H1 (cell line): ENCODE measurements at regions not wholly inside any gene's neighbourhood (a gene's known extent, or its start where the extent isn't known, plus 50 kb on each side); places are given as distances from the start of the nearest gene placed in this dataset.

Experiments used
- CTCF ChIA-PET: fragments of 300-600 bp; sonication (Branson Sonifier 250); formaldehyde crosslinking; loops from one replicate; lab custom pipeline; 2021; ENCODE audit not compliant: partially characterized antibody; lab: Charles Lee
- POLR2A ChIA-PET: fragments of 300-600 bp; sonication (Branson Sonifier 250); formaldehyde crosslinking; loops from one replicate; lab custom pipeline; 2021; ENCODE audit warnings: inconsistent platforms; ENCODE audit not compliant: partially characterized antibody; lab: Charles Lee
- DNase-seq, 2 experiments: peaks; one replicate each; pipeline versions ENCODE4 v3.0.0 to v3.0.0-alpha.2; 2010 to 2022; ENCODE audit warnings: low spot score in 2 of 2, low read depth in 1 of 2, mixed read lengths in 1 of 2
- FAIRE-seq: peaks from 2 replicates; lab custom pipeline; 2011; peaks lifted over from hg19 to GRCh38; lab: Jason Lieb, UNC
- H2AFZ ChIP-seq: 2 replicates; pipeline ENCODE4 v1.8.1; 2012; ENCODE audit warnings: low read length, inconsistent platforms
- H2AK5ac ChIP-seq: 2 replicates; pipeline ENCODE4 v1.6.1; 2013; ENCODE audit warnings: low read depth, low read length
- H2BK120ac ChIP-seq: replicated peaks from 2 replicates; pipeline ENCODE3; 2013; ENCODE audit warnings: low read depth, low read length, inconsistent platforms
- H2BK12ac ChIP-seq: 2 replicates; pipeline ENCODE4 v1.6.1; 2013; ENCODE audit warnings: low read depth, low read length
- H2BK15ac ChIP-seq: 2 replicates; pipeline ENCODE4 v1.6.1; 2013; ENCODE audit warnings: low read length
- H2BK20ac ChIP-seq: 2 replicates; pipeline ENCODE4 v1.6.1; 2013; ENCODE audit warnings: low read length
- H2BK5ac ChIP-seq: 2 replicates; pipeline ENCODE4 v1.6.1; 2013; ENCODE audit warnings: low read depth, low read length
- H3K14ac ChIP-seq: 2 replicates; pipeline ENCODE4 v1.6.1; 2013; ENCODE audit warnings: inconsistent platforms; ENCODE audit not compliant: insufficient read length
- H3K18ac ChIP-seq: 2 replicates; pipeline ENCODE4 v1.6.1; 2013; ENCODE audit warnings: low read length; ENCODE audit errors: extremely low read depth
- H3K23ac ChIP-seq: 2 replicates; pipeline ENCODE4 v1.6.1; 2013; ENCODE audit warnings: inconsistent platforms; ENCODE audit not compliant: insufficient read length
- H3K23me2 ChIP-seq: 2 replicates; pipeline ENCODE4 v1.6.1; 2013; ENCODE audit warnings: low read depth, low read length
- H3K27ac ChIP-seq: 2 replicates; pipeline ENCODE4 v1.6.1; 2011; ENCODE audit warnings: low read depth, low read length, inconsistent platforms
- H3K27me3 ChIP-seq, 4 experiments: replicated peaks in 1 of 4; 1 replicate in 1 of 4; 2 replicates in 3 of 4; pipeline versions ENCODE4 v1.6.1 to v1.8.1; 2011 to 2013; ENCODE audit warnings: low read length in 3 of 4, mild to moderate bottlenecking in 3 of 4, inconsistent platforms in 2 of 4, mixed read lengths in 2 of 4, moderate library complexity in 1 of 4; ENCODE audit not compliant: control insufficient read depth in 3 of 4, insufficient read depth in 3 of 4; ENCODE audit errors: extremely low read depth in 1 of 4
- H3K36me3 ChIP-seq, 4 experiments: 2 replicates each; pipeline versions ENCODE4 v1.6.1 to v1.8.1; 2011 to 2013; ENCODE audit warnings: mild to moderate bottlenecking in 4 of 4, low read length in 3 of 4, moderate library complexity in 2 of 4, control low read depth in 1 of 4, inconsistent platforms in 1 of 4; ENCODE audit not compliant: insufficient read depth in 4 of 4, control insufficient read depth in 2 of 4
- H3K4ac ChIP-seq: replicated peaks from 2 replicates; pipeline ENCODE3; 2013; ENCODE audit warnings: low read length, low read depth, mixed read lengths, inconsistent platforms; ENCODE audit not compliant: insufficient read length
- H3K4me1 ChIP-seq, 4 experiments: replicated peaks in 1 of 4; 1 replicate in 1 of 4; 2 replicates in 3 of 4; pipeline versions ENCODE4 v1.6.1 to v1.8.1; 2011 to 2013; ENCODE audit warnings: low read length in 3 of 4, inconsistent platforms in 2 of 4, mixed read lengths in 1 of 4; ENCODE audit not compliant: insufficient read depth in 4 of 4, control insufficient read depth in 3 of 4
- H3K4me2 ChIP-seq, 2 experiments: 2 replicates each; pipeline versions ENCODE4 v1.6.1 to v1.8.1; 2011 to 2013; ENCODE audit warnings: low read depth in 2 of 2, low read length in 2 of 2, control low read depth in 1 of 2, inconsistent platforms in 1 of 2, mild to moderate bottlenecking in 1 of 2; ENCODE audit not compliant: insufficient read depth in 1 of 2
- H3K4me3 ChIP-seq, 4 experiments: fragments of 200-600, 300-600 bp in 1 of 4; sonication (generic), shearing (Covaris generic), sonication (Bioruptor Twin) in 1 of 4; 2 replicates each; pipeline versions ENCODE4 v1.5.1 to v1.8.1; 2011 to 2016; ENCODE audit warnings: low read length in 4 of 4, low read depth in 3 of 4, control low read depth in 2 of 4, inconsistent platforms in 2 of 4, mild to moderate bottlenecking in 2 of 4, mixed read lengths in 1 of 4, moderate library complexity in 1 of 4; ENCODE audit not compliant: insufficient read depth in 2 of 4; ENCODE audit errors: extremely low read depth in 1 of 4
- H3K56ac ChIP-seq: replicated peaks from 2 replicates; pipeline ENCODE3; 2013; ENCODE audit warnings: low read depth, mild to moderate bottlenecking, mixed read lengths, low read length, inconsistent platforms; ENCODE audit not compliant: insufficient read length
- H3K79me1 ChIP-seq: 2 replicates; pipeline ENCODE4 v1.6.1; 2013; ENCODE audit warnings: low read depth, low read length, control low read depth
- H3K79me2 ChIP-seq, 2 experiments: 2 replicates each; pipeline versions ENCODE4 v1.6.1 to v1.8.1; 2012 to 2013; ENCODE audit warnings: low read length in 2 of 2, mild to moderate bottlenecking in 2 of 2, inconsistent platforms in 1 of 2; ENCODE audit not compliant: insufficient read depth in 2 of 2, control insufficient read depth in 1 of 2
- H3K9ac ChIP-seq, 4 experiments: replicated peaks in 1 of 4; 1 replicate in 1 of 4; 2 replicates in 3 of 4; pipeline versions ENCODE4 v1.6.1 to v1.8.1; 2011 to 2013; ENCODE audit warnings: low read depth in 3 of 4, low read length in 3 of 4, control low read depth in 2 of 4, mild to moderate bottlenecking in 2 of 4, moderate library complexity in 2 of 4, inconsistent platforms in 1 of 4; ENCODE audit errors: extremely low read depth in 1 of 4
- H3K9me3 ChIP-seq, 2 experiments: 2 replicates each; pipeline versions ENCODE4 v1.6.1 to v1.8.1; 2012 to 2013; ENCODE audit warnings: mild to moderate bottlenecking in 2 of 2, moderate library complexity in 2 of 2, control low read depth in 1 of 2, inconsistent platforms in 1 of 2, low read depth in 1 of 2, low read length in 1 of 2, mixed read lengths in 1 of 2; ENCODE audit not compliant: insufficient read depth in 2 of 2
- H4K20me1 ChIP-seq, 2 experiments: replicated peaks in 1 of 2; 2 replicates each; pipeline versions ENCODE3 to v1.8.1; 2011 to 2013; ENCODE audit warnings: inconsistent platforms in 2 of 2, low read length in 2 of 2, mild to moderate bottlenecking in 1 of 2; ENCODE audit not compliant: insufficient read depth in 2 of 2, control insufficient read depth in 1 of 2
- H4K5ac ChIP-seq: 2 replicates; pipeline ENCODE4 v1.6.1; 2013; ENCODE audit warnings: low read length, low read depth, mixed read lengths, inconsistent platforms; ENCODE audit not compliant: insufficient read length
- H4K8ac ChIP-seq: 2 replicates; pipeline ENCODE4 v1.8.0; 2013; ENCODE audit warnings: mild to moderate bottlenecking, moderate library complexity, low read length, inconsistent platforms; ENCODE audit not compliant: insufficient read depth; ENCODE audit errors: extremely low read depth
- H4K91ac ChIP-seq: replicated peaks from 2 replicates; pipeline ENCODE3; 2013; ENCODE audit warnings: low read length, mixed read lengths, inconsistent platforms; ENCODE audit not compliant: insufficient read length
- BRCA1 ChIP-seq: IDR thresholded peaks from 2 replicates; pipeline ENCODE4 v1.6.1; 2012; ENCODE audit warnings: low read depth, low read length, improper control_type of control experiment
- CTBP2 ChIP-seq: IDR thresholded peaks from 2 replicates; pipeline ENCODE4 v1.7.0; 2011; ENCODE audit warnings: borderline replicate concordance, mild to moderate bottlenecking, moderate library complexity, mixed read lengths, low read length; ENCODE audit not compliant: insufficient read depth, insufficient read length
- EP300 ChIP-seq, 2 experiments: IDR thresholded peaks; 1 replicate in 1 of 2; 2 replicates in 1 of 2; pipeline ENCODE4 v1.6.1; 2011 to 2012; ENCODE audit warnings: low read depth in 2 of 2, low read length in 2 of 2, mild to moderate bottlenecking in 2 of 2, borderline replicate concordance in 1 of 2, inconsistent platforms in 1 of 2, moderate library complexity in 1 of 2
- GABPA ChIP-seq: IDR thresholded peaks from 2 replicates; pipeline ENCODE4 v1.6.1; 2011; ENCODE audit warnings: mild to moderate bottlenecking, low read length, moderate library complexity, borderline replicate concordance; ENCODE audit not compliant: insufficient read depth
- GTF2F1 ChIP-seq: IDR thresholded peaks from 2 replicates; pipeline ENCODE4 v1.6.1; 2012; ENCODE audit warnings: low read depth, low read length, improper control_type of control experiment, borderline replicate concordance
- HDAC6 ChIP-seq: IDR thresholded peaks from one replicate; pipeline ENCODE4 v1.7.1; 2012; ENCODE audit warnings: low read depth, mild to moderate bottlenecking, inconsistent platforms, low read length, moderate library complexity
- MAFK ChIP-seq: IDR thresholded peaks from 2 replicates; pipeline ENCODE4 v1.6.1; 2012; ENCODE audit warnings: low read depth, mild to moderate bottlenecking, improper control_type of control experiment, low read length
- MAX ChIP-seq: IDR thresholded peaks from 2 replicates; pipeline ENCODE4 v1.6.1; 2012; ENCODE audit warnings: inconsistent platforms
- NANOG ChIP-seq: IDR thresholded peaks from 2 replicates; pipeline ENCODE4 v1.6.1; 2011; ENCODE audit warnings: low read length, low read depth, mild to moderate bottlenecking, inconsistent platforms; ENCODE audit not compliant: insufficient read depth, poor library complexity, severe bottlenecking
- SIN3A ChIP-seq, 2 experiments: IDR thresholded peaks in 1 of 2; conservative IDR thresholded peaks in 1 of 2; 2 replicates each; pipeline ENCODE4 v1.6.1; 2011 to 2012; ENCODE audit warnings: low read length in 2 of 2, improper control_type of control experiment in 1 of 2, low read depth in 1 of 2, mild to moderate bottlenecking in 1 of 2
- SP2 ChIP-seq: IDR thresholded peaks from 2 replicates; pipeline ENCODE4 v1.6.1; 2012; ENCODE audit warnings: mild to moderate bottlenecking, low read length, inconsistent platforms
- SRF ChIP-seq: IDR thresholded peaks from 2 replicates; pipeline ENCODE4 v1.6.1; 2011; ENCODE audit warnings: mild to moderate bottlenecking, low read depth, low read length, moderate library complexity
- SUZ12 ChIP-seq: fragments of 200-600 bp; sonication (generic); IDR thresholded peaks from 2 replicates; pipeline ENCODE4 v1.6.1; 2012; ENCODE audit warnings: mild to moderate bottlenecking, inconsistent platforms, low read length, moderate library complexity, mixed read lengths
- WGBS, 2 experiments: shearing (Covaris generic) in 1 of 2; methylation state at CpG; one replicate each; pipeline versions ENCODE4 v1.1.6 to v1.1.7; 2013 to 2015; ENCODE audit warnings: low lambda C conversion rate in 2 of 2, mixed read lengths in 2 of 2, inconsistent platforms in 1 of 2, low coverage in 1 of 2, missing lambda C conversion rate in 1 of 2; ENCODE audit not compliant: insufficient replicate concordance in 2 of 2, insufficient coverage in 1 of 2, insufficient read length in 1 of 2; ENCODE audit errors: extremely low coverage in 1 of 2, missing lambda C conversion rate in 1 of 2; 5-methylcytosine and 5-hydroxymethylcytosine counted together

- H3K4me2 ChIP-seq, result no peak overlapping the region
- ChIA-PET POLR2A (no interaction called here), CTCF (interaction anchor here (0.5 to 1.4 kb wide), 5 partner anchors 57 to 762 kb away, joined by 3 to 6 read pairs (median 6); no protein-coding TSS in a partner anchor)
- H3K14ac ChIP-seq, result no peak overlapping the region
- H3K36me3 ChIP-seq, result no peaks in the 10 kb centered on the region
- no peak overlapping the region for H4K91ac ChIP-seq
- H3K9me3 ChIP-seq, result no peaks in the 10 kb centered on the region
- H2AFZ ChIP-seq, result no peak overlapping the region
- no peak overlapping the region for H2BK120ac ChIP-seq
- 0 out of 7 replicates have a peak, but pooled peaks cover 0 to 3% (median 0%) of the 10 kb centered on the region in 4 experiments for H3K27me3 ChIP-seq
- 0 out of 7 replicates have a peak, but pooled peaks cover 0 to 1% (median 0%) of the 10 kb centered on the region in 4 experiments for H3K4me1 ChIP-seq
- no peak overlapping the region for H4K5ac ChIP-seq
- no peak overlapping the region for H3K4me3 ChIP-seq
- FAIRE-seq (no peak), DNase-seq (no peak)
- H2BK15ac ChIP-seq, result no peak overlapping the region
- H3K56ac ChIP-seq, result no peak overlapping the region
- H2BK5ac ChIP-seq, result no peak overlapping the region
- no peak overlapping the region for H3K27ac ChIP-seq
- no peaks in the 10 kb centered on the region for H3K79me2 ChIP-seq
- no peak overlapping the region for H4K8ac ChIP-seq
- H3K79me1 ChIP-seq, result no peaks in the 10 kb centered on the region
- no peak overlapping the region for H3K4ac ChIP-seq
- H2AK5ac ChIP-seq, result 0 out of 2 replicates have a peak overlapping the region, but pooled peaks have one; percentile 32
- no peak overlapping the region for H3K9ac ChIP-seq
- H2BK20ac ChIP-seq, result no peak overlapping the region
- H2BK12ac ChIP-seq, result no peak overlapping the region
- 94% methylated on average over 1 of the region's 1 CpG; no CpG with 5 or more reads in 1 of the 2 experiments for WGBS, 2 experiments
- no peaks in the 10 kb centered on the region; the same call in 1 of the 2 replicates for H3K23me2 ChIP-seq
- no peak overlapping the region for H3K23ac ChIP-seq
- H3K18ac ChIP-seq, result no peak overlapping the region
- H4K20me1 ChIP-seq, result no peaks in the 10 kb centered on the region
- no peak for TF ChIP-seq SRF
- TF ChIP-seq GTF2F1, result no peak
- no peak for TF ChIP-seq MAX
- no peak for TF ChIP-seq GABPA
- no peak for TF ChIP-seq SP2
- TF ChIP-seq NANOG, result no peak
- TF ChIP-seq CTBP2, result no peak
- no peak for TF ChIP-seq BRCA1
- no peak for TF ChIP-seq EP300 (IDR thresholded peaks at IDR 0.05; ENCODE audit: borderline replicate concordance in 1 of 2, low read depth in 2 of 2, low read length in 2 of 2)
- no peak for TF ChIP-seq SIN3A (conservative IDR thresholded peaks at IDR 0.05 in 1 of 2, IDR thresholded peaks at IDR 0.05 in 1 of 2; ENCODE audit: low read depth in 1 of 2, low read length in 2 of 2)
- no peak for TF ChIP-seq HDAC6
- no peak for TF ChIP-seq SUZ12
- TF ChIP-seq MAFK, result no peak
Measured at GRCh38 chr2:217710211-217710765, 292.5 kb downstream of the TNS1 start.
